ENCODE measurements at regions not wholly inside any gene's neighbourhood (a gene's known extent, or its start where the extent isn't known, plus 50 kb on each side); places are given as distances from the start of the nearest gene placed in this dataset.

DNA sequence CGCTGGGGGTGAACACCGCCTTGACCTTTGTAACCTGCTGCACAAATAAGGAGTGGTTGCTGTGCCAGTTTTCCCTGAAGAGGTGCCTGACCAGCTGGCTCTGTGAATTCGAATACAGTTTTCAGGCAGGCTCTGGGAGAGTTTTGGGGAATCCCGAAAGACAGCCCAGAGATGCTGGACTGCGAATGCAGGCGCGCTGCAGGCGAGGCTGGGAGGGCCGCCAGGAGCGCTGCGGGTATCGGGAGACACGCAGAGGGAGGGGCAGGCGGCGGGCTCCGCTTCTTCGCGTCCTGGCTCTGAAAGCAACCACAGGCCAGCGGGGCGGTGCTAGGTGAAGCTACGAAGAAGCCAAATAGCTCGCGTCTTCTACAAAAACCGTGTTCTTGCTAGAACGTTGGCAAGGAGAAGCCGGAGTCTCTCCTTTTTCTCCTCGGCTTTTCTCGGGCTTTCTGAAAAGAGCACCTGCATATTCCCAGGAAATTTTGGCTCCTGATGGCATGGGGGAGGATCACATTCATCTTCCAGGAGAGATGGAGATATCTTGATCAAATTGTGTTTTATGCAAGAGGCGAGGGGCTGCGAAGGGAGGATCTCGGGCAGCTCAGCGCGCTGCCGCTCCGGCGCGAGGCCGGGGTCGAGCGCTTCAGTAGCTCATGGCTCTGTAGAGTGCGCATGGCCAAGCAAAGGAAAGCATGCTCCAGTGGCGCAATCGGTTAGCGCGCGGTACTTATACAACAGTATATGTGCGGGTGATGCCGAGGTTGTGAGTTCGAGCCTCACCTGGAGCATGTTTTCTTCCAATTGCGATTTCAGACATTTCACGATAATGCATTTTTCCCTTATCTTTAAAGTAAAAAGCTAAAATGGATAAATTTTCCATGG, 158.1 kb upstream of the ZNF184 start (continued):
- TF ChIP-seq, protein P1, sequence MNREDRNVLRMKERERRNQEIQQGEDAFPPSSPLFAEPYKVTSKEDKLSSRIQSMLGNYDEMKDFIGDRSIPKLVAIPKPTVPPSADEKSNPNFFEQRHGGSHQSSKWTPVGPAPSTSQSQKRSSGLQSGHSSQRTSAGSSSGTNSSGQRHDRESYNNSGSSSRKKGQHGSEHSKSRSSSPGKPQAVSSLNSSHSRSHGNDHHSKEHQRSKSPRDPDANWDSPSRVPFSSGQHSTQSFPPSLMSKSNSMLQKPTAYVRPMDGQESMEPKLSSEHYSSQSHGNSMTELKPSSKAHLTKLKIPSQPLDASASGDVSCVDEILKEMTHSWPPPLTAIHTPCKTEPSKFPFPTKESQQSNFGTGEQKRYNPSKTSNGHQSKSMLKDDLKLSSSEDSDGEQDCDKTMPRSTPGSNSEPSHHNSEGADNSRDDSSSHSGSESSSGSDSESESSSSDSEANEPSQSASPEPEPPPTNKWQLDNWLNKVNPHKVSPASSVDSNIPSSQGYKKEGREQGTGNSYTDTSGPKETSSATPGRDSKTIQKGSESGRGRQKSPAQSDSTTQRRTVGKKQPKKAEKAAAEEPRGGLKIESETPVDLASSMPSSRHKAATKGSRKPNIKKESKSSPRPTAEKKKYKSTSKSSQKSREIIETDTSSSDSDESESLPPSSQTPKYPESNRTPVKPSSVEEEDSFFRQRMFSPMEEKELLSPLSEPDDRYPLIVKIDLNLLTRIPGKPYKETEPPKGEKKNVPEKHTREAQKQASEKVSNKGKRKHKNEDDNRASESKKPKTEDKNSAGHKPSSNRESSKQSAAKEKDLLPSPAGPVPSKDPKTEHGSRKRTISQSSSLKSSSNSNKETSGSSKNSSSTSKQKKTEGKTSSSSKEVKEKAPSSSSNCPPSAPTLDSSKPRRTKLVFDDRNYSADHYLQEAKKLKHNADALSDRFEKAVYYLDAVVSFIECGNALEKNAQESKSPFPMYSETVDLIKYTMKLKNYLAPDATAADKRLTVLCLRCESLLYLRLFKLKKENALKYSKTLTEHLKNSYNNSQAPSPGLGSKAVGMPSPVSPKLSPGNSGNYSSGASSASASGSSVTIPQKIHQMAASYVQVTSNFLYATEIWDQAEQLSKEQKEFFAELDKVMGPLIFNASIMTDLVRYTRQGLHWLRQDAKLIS (CRISPR knock-in tag; IDR thresholded peaks at IDR 0.05): 0 out of 2 replicates have a peak, but pooled peaks have one; percentile 50
- TF ChIP-seq BRCA1 (CRISPR knock-in tag; IDR thresholded peaks at IDR 0.05) (no peak), NFE2L2 (IDR thresholded peaks at IDR 0.05; ENCODE audit: low read length) (no peak), KDM5B (CRISPR knock-in tag; IDR thresholded peaks at IDR 0.05; ENCODE audit: borderline replicate concordance) (peak; percentile 97), CBFB (CRISPR knock-in tag; IDR thresholded peaks at IDR 0.05) (peak; percentile 40; the same call in 1 of the 2 replicates), ISL2 (CRISPR knock-in tag; IDR thresholded peaks at IDR 0.05) (no peak), ZNF724P (CRISPR knock-in tag; IDR thresholded peaks at IDR 0.05; ENCODE audit: borderline replicate concordance) (peak; percentile 98), ZFAT (CRISPR knock-in tag; conservative IDR thresholded peaks at IDR 0.05) (0 out of 2 replicates have a peak, but pooled peaks have one; percentile 16), SNRNP70 (IDR thresholded peaks at IDR 0.05; ENCODE audit: low read depth, low read length) (no peak), ASH2L (IDR thresholded peaks at IDR 0.05; ENCODE audit: insufficient read length, low read depth, low read length) (peak; percentile 79), SIN3A (IDR thresholded peaks at IDR 0.05; ENCODE audit: borderline replicate concordance, low read depth, low read length) (no peak), ARNTL (CRISPR knock-in tag; IDR thresholded peaks at IDR 0.05) (no peak), ZNF263 (CRISPR knock-in tag; IDR thresholded peaks at IDR 0.05) (peak; percentile 51), MATR3 (CRISPR knock-in tag; IDR thresholded peaks at IDR 0.05) (no peak), ZNF17 (CRISPR knock-in tag; IDR thresholded peaks at IDR 0.05) (0 out of 2 replicates have a peak, but pooled peaks have one; percentile 59), NFATC3 (CRISPR knock-in tag; IDR thresholded peaks at IDR 0.05) (peak; percentile 93; the same call in 1 of the 2 replicates)
- TF ChIP-seq, protein P2, sequence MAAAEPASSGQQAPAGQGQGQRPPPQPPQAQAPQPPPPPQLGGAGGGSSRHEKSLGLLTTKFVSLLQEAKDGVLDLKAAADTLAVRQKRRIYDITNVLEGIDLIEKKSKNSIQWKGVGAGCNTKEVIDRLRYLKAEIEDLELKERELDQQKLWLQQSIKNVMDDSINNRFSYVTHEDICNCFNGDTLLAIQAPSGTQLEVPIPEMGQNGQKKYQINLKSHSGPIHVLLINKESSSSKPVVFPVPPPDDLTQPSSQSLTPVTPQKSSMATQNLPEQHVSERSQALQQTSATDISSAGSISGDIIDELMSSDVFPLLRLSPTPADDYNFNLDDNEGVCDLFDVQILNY (CRISPR knock-in tag; conservative IDR thresholded peaks at IDR 0.05): peak; percentile 78
- TF ChIP-seq, protein P3, sequence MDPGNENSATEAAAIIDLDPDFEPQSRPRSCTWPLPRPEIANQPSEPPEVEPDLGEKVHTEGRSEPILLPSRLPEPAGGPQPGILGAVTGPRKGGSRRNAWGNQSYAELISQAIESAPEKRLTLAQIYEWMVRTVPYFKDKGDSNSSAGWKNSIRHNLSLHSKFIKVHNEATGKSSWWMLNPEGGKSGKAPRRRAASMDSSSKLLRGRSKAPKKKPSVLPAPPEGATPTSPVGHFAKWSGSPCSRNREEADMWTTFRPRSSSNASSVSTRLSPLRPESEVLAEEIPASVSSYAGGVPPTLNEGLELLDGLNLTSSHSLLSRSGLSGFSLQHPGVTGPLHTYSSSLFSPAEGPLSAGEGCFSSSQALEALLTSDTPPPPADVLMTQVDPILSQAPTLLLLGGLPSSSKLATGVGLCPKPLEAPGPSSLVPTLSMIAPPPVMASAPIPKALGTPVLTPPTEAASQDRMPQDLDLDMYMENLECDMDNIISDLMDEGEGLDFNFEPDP (CRISPR knock-in tag; conservative IDR thresholded peaks at IDR 0.05): no peak
- TF ChIP-seq, protein P4, sequence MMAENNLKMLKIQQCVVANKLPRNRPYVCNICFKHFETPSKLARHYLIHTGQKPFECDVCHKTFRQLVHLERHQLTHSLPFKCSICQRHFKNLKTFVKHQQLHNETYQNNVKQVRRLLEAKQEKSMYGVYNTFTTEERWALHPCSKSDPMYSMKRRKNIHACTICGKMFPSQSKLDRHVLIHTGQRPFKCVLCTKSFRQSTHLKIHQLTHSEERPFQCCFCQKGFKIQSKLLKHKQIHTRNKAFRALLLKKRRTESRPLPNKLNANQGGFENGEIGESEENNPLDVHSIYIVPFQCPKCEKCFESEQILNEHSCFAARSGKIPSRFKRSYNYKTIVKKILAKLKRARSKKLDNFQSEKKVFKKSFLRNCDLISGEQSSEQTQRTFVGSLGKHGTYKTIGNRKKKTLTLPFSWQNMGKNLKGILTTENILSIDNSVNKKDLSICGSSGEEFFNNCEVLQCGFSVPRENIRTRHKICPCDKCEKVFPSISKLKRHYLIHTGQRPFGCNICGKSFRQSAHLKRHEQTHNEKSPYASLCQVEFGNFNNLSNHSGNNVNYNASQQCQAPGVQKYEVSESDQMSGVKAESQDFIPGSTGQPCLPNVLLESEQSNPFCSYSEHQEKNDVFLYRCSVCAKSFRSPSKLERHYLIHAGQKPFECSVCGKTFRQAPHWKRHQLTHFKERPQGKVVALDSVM (CRISPR knock-in tag; IDR thresholded peaks at IDR 0.05): peak; percentile 26; the same call in 1 of the 2 replicates
- TF ChIP-seq, protein P5, sequence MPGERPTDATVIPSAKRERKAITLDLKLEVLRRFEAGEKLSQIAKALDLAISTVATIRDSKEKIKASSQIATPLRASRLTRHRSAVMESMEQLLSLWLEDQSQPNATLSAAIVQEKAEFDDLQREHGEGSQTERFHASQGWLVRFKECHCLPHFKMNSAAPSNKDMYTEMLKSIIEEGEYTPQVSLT (CRISPR knock-in tag; IDR thresholded peaks at IDR 0.05; ENCODE audit: borderline replicate concordance, low read depth): peak; percentile 90; the same call in 1 of the 2 replicates

All from HepG2 (cell line).